SK-N-SH treated with all-trans-retinoic acid at 6 μM for 48 hours (cell line): ENCODE measurements at regions not wholly inside any gene's neighbourhood (a gene's known extent, or its start where the extent isn't known, plus 50 kb on each side); places are given as distances from the start of the nearest gene placed in this dataset.

Source experiments
- ATAC-seq: fragments of 200-7000 bp; cut with Tn5 transposase; 3 replicates; pipeline ENCODE4 v1.9.1; 2020; ENCODE audit warnings: mild to moderate bottlenecking, moderate library complexity
- ARNTL ChIP-seq: fragments of 450-650 bp; formaldehyde crosslinking; IDR thresholded peaks from 2 replicates; pipeline ENCODE4 v1.5.0; 2020; ENCODE audit warnings: low read depth, mild to moderate bottlenecking, moderate library complexity, borderline replicate concordance
- CREB5 ChIP-seq: fragments of 250-450 bp; sonication (Bioruptor Pico); IDR thresholded peaks from 2 replicates; pipeline ENCODE4 v1.5.1; 2020; ENCODE audit warnings: low read depth, mild to moderate bottlenecking, moderate library complexity
- CSDC2 ChIP-seq: fragments of 250-450 bp; sonication (Bioruptor Pico); IDR thresholded peaks from 2 replicates; pipeline ENCODE4 v1.5.0; 2020; ENCODE audit warnings: mild to moderate bottlenecking, moderate library complexity
- CSRNP3 ChIP-seq: fragments of 250-450 bp; sonication (Bioruptor Pico); IDR thresholded peaks from 2 replicates; pipeline ENCODE4 v1.5.1; 2021; ENCODE audit warnings: mild to moderate bottlenecking, moderate library complexity
- ESRRG ChIP-seq: fragments of 250-450 bp; sonication (Bioruptor Pico); IDR thresholded peaks from 2 replicates; pipeline ENCODE4 v1.6.1; 2021; ENCODE audit warnings: mild to moderate bottlenecking
- GLIS3 ChIP-seq: fragments of 250-450 bp; sonication (Bioruptor Pico); IDR thresholded peaks from 2 replicates; pipeline ENCODE4 v1.5.0; 2020; ENCODE audit warnings: mild to moderate bottlenecking, moderate library complexity
- ISL1 ChIP-seq: fragments of 250-450 bp; sonication (Bioruptor Pico); IDR thresholded peaks from 2 replicates; pipeline ENCODE4 v2.1.2; 2022; ENCODE audit warnings: mild to moderate bottlenecking, moderate library complexity
- OSR1 ChIP-seq: fragments of 250-450 bp; sonication (Bioruptor Pico); IDR thresholded peaks from 2 replicates; pipeline ENCODE4 v1.8.0; 2022; ENCODE audit warnings: moderate library complexity, mild to moderate bottlenecking, inconsistent platforms
- PATZ1 ChIP-seq: fragments of 250-450 bp; sonication (Bioruptor Pico); IDR thresholded peaks from 2 replicates; pipeline ENCODE4 v1.8.0; 2020; ENCODE audit warnings: mild to moderate bottlenecking, moderate library complexity, borderline replicate concordance
- POU6F1 ChIP-seq: fragments of 250-450 bp; sonication (Bioruptor Pico); IDR thresholded peaks from 2 replicates; pipeline ENCODE4 v1.8.0; 2021; ENCODE audit warnings: low read depth, mild to moderate bottlenecking, moderate library complexity, borderline replicate concordance
- PPARA ChIP-seq: fragments of 250-450 bp; sonication (Bioruptor Pico); IDR thresholded peaks from 2 replicates; pipeline ENCODE4 v1.5.0; 2020; ENCODE audit warnings: mild to moderate bottlenecking, borderline replicate concordance
- RARB ChIP-seq: fragments of 250-450 bp; sonication (Bioruptor Pico); IDR thresholded peaks from 2 replicates; pipeline ENCODE4 v1.8.0; 2021; ENCODE audit warnings: mild to moderate bottlenecking, moderate library complexity
- SNAI2 ChIP-seq: fragments of 250-450 bp; sonication (Bioruptor Pico); IDR thresholded peaks from 2 replicates; pipeline ENCODE4 v1.5.0; 2020; ENCODE audit warnings: mild to moderate bottlenecking, moderate library complexity
- TCF4 ChIP-seq: fragments of 250-450 bp; sonication (Bioruptor Pico); IDR thresholded peaks from 2 replicates; pipeline ENCODE4 v1.8.0; 2021; ENCODE audit warnings: mild to moderate bottlenecking, moderate library complexity, borderline replicate concordance
- TOX ChIP-seq: fragments of 250-450 bp; sonication (Bioruptor Pico); IDR thresholded peaks from 2 replicates; pipeline ENCODE4 v1.8.0; 2021; ENCODE audit warnings: mild to moderate bottlenecking, moderate library complexity, borderline replicate concordance
- ZC3H10 ChIP-seq: fragments of 250-450 bp; sonication (Bioruptor Pico); IDR thresholded peaks from 2 replicates; pipeline ENCODE4 v1.5.1; 2021; ENCODE audit warnings: mild to moderate bottlenecking, moderate library complexity
- ZFP3 ChIP-seq: fragments of 250-450 bp; sonication (Bioruptor Pico); IDR thresholded peaks from 2 replicates; pipeline ENCODE4 v1.5.0; 2020; ENCODE audit warnings: mild to moderate bottlenecking, moderate library complexity
- ZFP30 ChIP-seq: fragments of 450-650 bp; formaldehyde crosslinking; IDR thresholded peaks from 2 replicates; pipeline ENCODE4 v1.5.0; 2022; ENCODE audit warnings: mild to moderate bottlenecking, moderate library complexity
- ZNF565 ChIP-seq: fragments of 450-650 bp; formaldehyde crosslinking; conservative IDR thresholded peaks from 2 replicates; pipeline ENCODE4 v1.5.0; 2020; ENCODE audit warnings: low read depth, mild to moderate bottlenecking, moderate library complexity
- ZNF70 ChIP-seq: fragments of 450-650 bp; formaldehyde crosslinking; IDR thresholded peaks from 2 replicates; pipeline ENCODE4 v1.5.0; 2020; ENCODE audit warnings: mild to moderate bottlenecking, moderate library complexity
- ZNF8 ChIP-seq: fragments of 450-650 bp; formaldehyde crosslinking; IDR thresholded peaks from 2 replicates; pipeline ENCODE4 v1.5.0; 2020; ENCODE audit warnings: mild to moderate bottlenecking, moderate library complexity

- TF ChIP-seq TOX (no peak), ISL1 (CRISPR knock-in tag) (no peak), CSDC2 (CRISPR knock-in tag) (no peak), ZFP30 (CRISPR knock-in tag) (no peak), TCF4 (CRISPR knock-in tag) (no peak)
These were observed 154.2 kb upstream of the SMAD3 start (continued) for GRCh38 chr15:66911131-66911700.

GRCh38 chr15:66912001-66912400, 153.4 kb upstream of the SMAD3 start:
- TF ChIP-seq SNAI2 (CRISPR knock-in tag): no peak
- ATAC-seq: no peak

GRCh38 chr15:66912441-66912840, 153.0 kb upstream of the SMAD3 start:
- TF ChIP-seq TCF4 (CRISPR knock-in tag): no peak
- TF ChIP-seq PPARA (CRISPR knock-in tag): no peak
- TF ChIP-seq ISL1 (CRISPR knock-in tag): no peak
- TF ChIP-seq ZNF70 (CRISPR knock-in tag): no peak
- no peak for TF ChIP-seq ZC3H10
- no peak for TF ChIP-seq PATZ1 (CRISPR knock-in tag)
- TF ChIP-seq ZFP30 (CRISPR knock-in tag): no peak
- TF ChIP-seq CSRNP3 (CRISPR knock-in tag): no peak
- TF ChIP-seq, all 23 proteins: peak for 0
- no peak for ATAC-seq

- no peak for ATAC-seq
- TF ChIP-seq CREB5 (no peak), RARB (CRISPR knock-in tag) (no peak), OSR1 (CRISPR knock-in tag) (no peak), ZNF8 (CRISPR knock-in tag) (no peak), GLIS3 (CRISPR knock-in tag) (no peak), PATZ1 (CRISPR knock-in tag) (no peak), SNAI2 (CRISPR knock-in tag) (no peak), ZNF70 (CRISPR knock-in tag) (no peak), ARNTL (CRISPR knock-in tag) (no peak), ZFP30 (CRISPR knock-in tag) (no peak), PPARA (CRISPR knock-in tag) (no peak), POU6F1 (CRISPR knock-in tag) (no peak), ISL1 (CRISPR knock-in tag) (no peak), ZFP3 (CRISPR knock-in tag) (no peak), ESRRG (no peak), ZNF565 (CRISPR knock-in tag) (no peak)
These were observed 147.4 kb upstream of the SMAD3 start for GRCh38 chr15:66917904-66918448.
